ENCODE measurements at regions not wholly inside any gene's neighbourhood (a gene's known extent, or its start where the extent isn't known, plus 50 kb on each side); places are given as distances from the start of the nearest gene placed in this dataset.

- peaks cover 2% of the 10 kb centered on the region; the same call in 1 of the 2 replicates for H3K27me3 ChIP-seq (replicated peaks; ENCODE audit: control insufficient read depth, insufficient read depth, low read length)
- TF ChIP-seq CTCF (IDR thresholded peaks at IDR 0.05; ENCODE audit: insufficient read depth, low read length, poor library complexity, severe bottlenecking), result no peak
- no peaks in the 10 kb centered on the region for H3K36me3 ChIP-seq (ENCODE audit: control insufficient read depth, insufficient read depth, low read length)
- no peak for DNase-seq (ENCODE audit: extremely low read depth, insufficient read length)
- H3K4me3 ChIP-seq (replicated peaks; ENCODE audit: low read depth, low read length), result no peak overlapping the region
These were observed 170.8 kb upstream of the CADM1 start for GRCh38 chr11:115674937-115675544.

- TF ChIP-seq CTCF (IDR thresholded peaks at IDR 0.05; ENCODE audit: insufficient read depth, low read length, poor library complexity, severe bottlenecking), result no peak
- Histone ChIP-seq H3K36me3 (ENCODE audit: control insufficient read depth, insufficient read depth, low read length) (no peaks in the 10 kb centered on the region), H3K4me3 (replicated peaks; ENCODE audit: low read depth, low read length) (no peak overlapping the region), H3K27me3 (replicated peaks; ENCODE audit: control insufficient read depth, insufficient read depth, low read length) (peaks cover 2% of the 10 kb centered on the region; the same call in 1 of the 2 replicates)
- no peak for DNase-seq (ENCODE audit: extremely low read depth, insufficient read length)
These were observed 170.1 kb upstream of the CADM1 start for GRCh38 chr11:115674176-115674936.

- no peak for DNase-seq (ENCODE audit: extremely low read depth, insufficient read length)
- H3K36me3 ChIP-seq (ENCODE audit: control insufficient read depth, insufficient read depth, low read length), result no peaks in the 10 kb centered on the region
- peaks cover 2% of the 10 kb centered on the region; the same call in 1 of the 2 replicates for H3K27me3 ChIP-seq (replicated peaks; ENCODE audit: control insufficient read depth, insufficient read depth, low read length)
- TF ChIP-seq CTCF (IDR thresholded peaks at IDR 0.05; ENCODE audit: insufficient read depth, low read length, poor library complexity, severe bottlenecking), result no peak
- no peak overlapping the region for H3K4me3 ChIP-seq (replicated peaks; ENCODE audit: low read depth, low read length)
These were observed 169.5 kb upstream of the CADM1 start for GRCh38 chr11:115673720-115674119.

- Histone ChIP-seq H3K27me3 (replicated peaks; ENCODE audit: control insufficient read depth, insufficient read depth, low read length) (peaks cover 2% of the 10 kb centered on the region; the same call in 1 of the 2 replicates), H3K36me3 (ENCODE audit: control insufficient read depth, insufficient read depth, low read length) (no peaks in the 10 kb centered on the region), H3K4me3 (replicated peaks; ENCODE audit: low read depth, low read length) (no peak overlapping the region)
- no peak for DNase-seq (ENCODE audit: extremely low read depth, insufficient read length)
- TF ChIP-seq CTCF (IDR thresholded peaks at IDR 0.05; ENCODE audit: insufficient read depth, low read length, poor library complexity, severe bottlenecking), result no peak
These were observed 168.8 kb upstream of the CADM1 start for GRCh38 chr11:115672999-115673411.

- no peak for TF ChIP-seq CTCF (IDR thresholded peaks at IDR 0.05; ENCODE audit: insufficient read depth, low read length, poor library complexity, severe bottlenecking)
- Histone ChIP-seq H3K4me3 (replicated peaks; ENCODE audit: low read depth, low read length) (no peak overlapping the region), H3K27me3 (replicated peaks; ENCODE audit: control insufficient read depth, insufficient read depth, low read length) (peaks cover 2% of the 10 kb centered on the region; the same call in 1 of the 2 replicates), H3K36me3 (ENCODE audit: control insufficient read depth, insufficient read depth, low read length) (no peaks in the 10 kb centered on the region)
- DNase-seq (ENCODE audit: extremely low read depth, insufficient read length), result no peak
These were observed 168.2 kb upstream of the CADM1 start for GRCh38 chr11:115672412-115672811.
